ENCODE measurements at regions not wholly inside any gene's neighbourhood (a gene's known extent, or its start where the extent isn't known, plus 50 kb on each side); places are given as distances from the start of the nearest gene placed in this dataset.
A peak's percentile ranks its signal among the peaks of the same experiment; 100 is the strongest.
"Not testable (repeated sequence)": the region's sequence is repeated elsewhere in the genome, so short reads cannot be mapped to it uniquely, and the experiment has no call there.

GRCh38 chr20:48524582-48524981, 303.2 kb downstream of the PREX1 start:
- no peak for DNase-seq (ENCODE audit: low read depth)
- no peak for TF ChIP-seq CTCF (IDR thresholded peaks at IDR 0.05; ENCODE audit: insufficient read depth, low read length)
- H3K4me3 ChIP-seq (ENCODE audit: low read depth, low read length): no peak overlapping the region

GRCh38 chr20:48523191-48523995, 304.4 kb downstream of the PREX1 start:
- no peak overlapping the region for H3K4me3 ChIP-seq (ENCODE audit: low read depth, low read length)
- peak; percentile 79 for DNase-seq (ENCODE audit: low read depth)
- no peak for TF ChIP-seq CTCF (IDR thresholded peaks at IDR 0.05; ENCODE audit: insufficient read depth, low read length)

GRCh38 chr20:48521121-48521520, 306.7 kb downstream of the PREX1 start:
- H3K4me3 ChIP-seq (ENCODE audit: low read depth, low read length): no peak overlapping the region
- TF ChIP-seq CTCF (IDR thresholded peaks at IDR 0.05; ENCODE audit: insufficient read depth, low read length): no peak

GRCh38 chr20:48516196-48516595, 311.6 kb downstream of the PREX1 start:
- H3K4me3 ChIP-seq (ENCODE audit: low read depth, low read length): not testable (repeated sequence)
- peak; percentile 2 for DNase-seq (ENCODE audit: low read depth)

More at GRCh38 chr20:48521121-48521520, 306.7 kb downstream of the PREX1 start:
- no peak for DNase-seq (ENCODE audit: low read depth)

GRCh38 chr20:48514577-48514976, 313.2 kb downstream of the PREX1 start:
- not testable (repeated sequence) for DNase-seq (ENCODE audit: low read depth); H3K4me3 ChIP-seq (ENCODE audit: low read depth, low read length)

- H3K4me3 ChIP-seq (ENCODE audit: low read depth, low read length); DNase-seq (ENCODE audit: low read depth): not testable (repeated sequence)
Measured at GRCh38 chr20:48512539-48512938, 315.3 kb downstream of the PREX1 start.

- H3K4me3 ChIP-seq (ENCODE audit: low read depth, low read length); DNase-seq (ENCODE audit: low read depth): not testable (repeated sequence)
Measured at GRCh38 chr20:48505066-48505465, 322.7 kb downstream of the PREX1 start.

- no peak for TF ChIP-seq CTCF (IDR thresholded peaks at IDR 0.05; ENCODE audit: insufficient read depth, low read length)
- H3K4me3 ChIP-seq (ENCODE audit: low read depth, low read length): no peak overlapping the region
- DNase-seq (ENCODE audit: low read depth): no peak
Measured at GRCh38 chr20:48503166-48503815, 324.5 kb downstream of the PREX1 start.

GRCh38 chr20:48502758-48503157, 325.0 kb downstream of the PREX1 start:
- TF ChIP-seq CTCF (IDR thresholded peaks at IDR 0.05; ENCODE audit: insufficient read depth, low read length): no peak
- DNase-seq (ENCODE audit: low read depth): no peak
- H3K4me3 ChIP-seq (ENCODE audit: low read depth, low read length): no peak overlapping the region
